A549 (cell line): ENCODE measurements at regions not wholly inside any gene's neighbourhood (a gene's known extent, or its start where the extent isn't known, plus 50 kb on each side); places are given as distances from the start of the nearest gene placed in this dataset.

Experiments
- ATAC-seq, 2 experiments: fragments of 200-7000 bp in 1 of 2; fragments of >200 bp in 1 of 2; cut with Nextera tagmentation in 1 of 2; cut with Tn5 transposase in 1 of 2; 3 replicates each; pipeline versions ENCODE4 v1.8.0 to v1.9.1; 2018 to 2020; ENCODE audit warnings: mild to moderate bottlenecking in 1 of 2, moderate library complexity in 1 of 2
- CTCF ChIA-PET: fragments of 300-600 bp; sonication (Branson Sonifier 250); formaldehyde crosslinking; extraction: SDS; loops from one replicate; lab custom pipeline; 2021; ENCODE audit warnings: antibody characterized with exemption, inconsistent platforms; lab: Yijun Ruan, JAX
- POLR2A ChIA-PET: fragments of 350-600 bp; formaldehyde crosslinking; extraction: SDS; loops from one replicate; lab custom pipeline; 2021; ENCODE audit warnings: antibody characterized with exemption, inconsistent platforms; lab: Yijun Ruan, JAX
- DNase-seq, 2 experiments: peaks; one replicate each; pipeline versions ENCODE4 v3.0.0 to v3.0.0-alpha.2; 2011 to 2016; ENCODE audit warnings: low read depth in 1 of 2, low spot score in 1 of 2
- FAIRE-seq: peaks from 2 replicates; lab custom pipeline; 2011; peaks lifted over from hg19 to GRCh38; lab: Jason Lieb, UNC
- H3K27ac ChIP-seq, 2 experiments: fragments of >200 bp; sonication (Bioruptor Twin); formaldehyde crosslinking; 3 replicates each; pipeline ENCODE4 v1.5.1; 2016 to 2017
- H3K4me1 ChIP-seq: fragments of >200 bp; sonication (Bioruptor Twin); formaldehyde crosslinking; 3 replicates; pipeline ENCODE4 v1.6.1; 2016
- H3K4me2 ChIP-seq: fragments of >200 bp; sonication (Bioruptor Twin); formaldehyde crosslinking; 3 replicates; pipeline ENCODE4 v1.6.1; 2016
- H3K4me3 ChIP-seq: fragments of >200 bp; sonication (Bioruptor Twin); formaldehyde crosslinking; 3 replicates; pipeline ENCODE4 v1.5.1; 2016
- H3K9me3 ChIP-seq: fragments of >200 bp; sonication (Bioruptor Twin); formaldehyde crosslinking; 3 replicates; pipeline ENCODE4 v1.6.1; 2016
- ATOH8 ChIP-seq: fragments of 250-450 bp; sonication (Bioruptor Pico); IDR thresholded peaks from 2 replicates; pipeline ENCODE4 v1.5.0; 2020; ENCODE audit warnings: low read depth, mild to moderate bottlenecking, moderate library complexity
- CBX2 ChIP-seq: fragments of 200-600 bp; sonication (generic); IDR thresholded peaks from 2 replicates; pipeline ENCODE4 v1.6.1; 2016; ENCODE audit warnings: low read depth, mild to moderate bottlenecking, borderline replicate concordance
- CEBPB ChIP-seq, 2 experiments: fragments of >200 bp in 1 of 2; sonication (Bioruptor Twin) in 1 of 2; formaldehyde crosslinking in 1 of 2; IDR thresholded peaks; 2 replicates each; pipeline ENCODE4 v1.6.1; 2012 to 2016
- CTCF ChIP-seq: fragments of >200 bp; sonication (Bioruptor Twin); formaldehyde crosslinking; IDR thresholded peaks from 3 replicates; pipeline ENCODE4 v1.5.1; 2016
- EHF ChIP-seq: fragments of 250-450 bp; sonication (Bioruptor Pico); IDR thresholded peaks from 2 replicates; pipeline ENCODE4 v1.5.0; 2020; ENCODE audit warnings: mild to moderate bottlenecking
- ELK1 ChIP-seq: fragments of 150-350 bp; IDR thresholded peaks from 2 replicates; pipeline ENCODE4 v1.6.1; 2014; ENCODE audit warnings: low read depth, mild to moderate bottlenecking, low read length
- HMGXB4 ChIP-seq: fragments of 250-450 bp; sonication (Bioruptor Pico); IDR thresholded peaks from 2 replicates; pipeline ENCODE4 v1.5.0; 2021; ENCODE audit warnings: mild to moderate bottlenecking, moderate library complexity, borderline replicate concordance
- HOXB13 ChIP-seq: fragments of 250-450 bp; sonication (Bioruptor Pico); IDR thresholded peaks from 2 replicates; pipeline ENCODE4 v1.5.0; 2020; ENCODE audit warnings: low read depth, mild to moderate bottlenecking, moderate library complexity
- JUNB ChIP-seq: fragments of >200 bp; sonication (Bioruptor Twin); formaldehyde crosslinking; IDR thresholded peaks from 2 replicates; pipeline ENCODE4 v1.6.1; 2016
- KDM1A ChIP-seq: fragments of 200-600 bp; sonication (generic); IDR thresholded peaks from 2 replicates; pipeline ENCODE4 v1.6.1; 2016; ENCODE audit warnings: low read depth, mild to moderate bottlenecking
- MAFK ChIP-seq: fragments of 450-650 bp; IDR thresholded peaks from 2 replicates; pipeline ENCODE4 v1.6.1; 2014; ENCODE audit not compliant: partially characterized antibody
- MAZ ChIP-seq: fragments of 150-350 bp; IDR thresholded peaks from 2 replicates; pipeline ENCODE4 v1.6.1; 2014; ENCODE audit warnings: antibody characterized with exemption, low read depth, low read length, borderline replicate concordance
- PHF8 ChIP-seq: fragments of 200-600 bp; sonication (generic); IDR thresholded peaks from 2 replicates; pipeline ENCODE4 v1.6.1; 2016; ENCODE audit warnings: low read depth, mild to moderate bottlenecking, antibody characterized with exemption, moderate library complexity, borderline replicate concordance
- POLR2A ChIP-seq: IDR thresholded peaks from 2 replicates; pipeline ENCODE4 v1.6.1; 2012; ENCODE audit warnings: mild to moderate bottlenecking, low read length
- POLR2AphosphoS2 ChIP-seq: conservative IDR thresholded peaks from 2 replicates; pipeline ENCODE4 v1.6.1; 2012; ENCODE audit warnings: low read length, improper control_type of control experiment, inconsistent platforms
- RAD21 ChIP-seq, 2 experiments: fragments of >200 bp in 1 of 2; sonication (Bioruptor Twin) in 1 of 2; formaldehyde crosslinking in 1 of 2; IDR thresholded peaks in 1 of 2; conservative IDR thresholded peaks in 1 of 2; 2 replicates in 1 of 2; 3 replicates in 1 of 2; pipeline ENCODE4 v1.6.1; 2012 to 2018; ENCODE audit warnings: inconsistent platforms in 1 of 2
- RARB ChIP-seq: fragments of 250-450 bp; sonication (Bioruptor Pico); IDR thresholded peaks from 2 replicates; pipeline ENCODE4 v1.8.0; 2021; ENCODE audit warnings: mild to moderate bottlenecking, moderate library complexity
- RCOR1 ChIP-seq: fragments of 150-350 bp; IDR thresholded peaks from 2 replicates; pipeline ENCODE4 v1.6.1; 2014; ENCODE audit warnings: antibody characterized with exemption, low read length, low read depth
- REST ChIP-seq: fragments of 200-600 bp; sonication (generic); IDR thresholded peaks from 2 replicates; pipeline ENCODE4 v1.6.1; 2016; ENCODE audit warnings: antibody characterized with exemption, mild to moderate bottlenecking, moderate library complexity
- SMC3 ChIP-seq: fragments of >200 bp; sonication (Bioruptor Twin); formaldehyde crosslinking; IDR thresholded peaks from 3 replicates; pipeline ENCODE4 v1.6.1; 2018; ENCODE audit warnings: inconsistent platforms
- TFCP2L1 ChIP-seq: fragments of 250-450 bp; sonication (Bioruptor Pico); IDR thresholded peaks from 2 replicates; pipeline ENCODE4 v1.5.0; 2021; ENCODE audit warnings: mild to moderate bottlenecking
- USF2 ChIP-seq: fragments of 450-650 bp; IDR thresholded peaks from 2 replicates; pipeline ENCODE4 v1.6.1; 2014; ENCODE audit warnings: antibody characterized with exemption
- ZNF302 ChIP-seq: fragments of 250-450 bp; sonication (Bioruptor Pico); IDR thresholded peaks from 2 replicates; pipeline ENCODE4 v1.9.0; 2021; ENCODE audit warnings: inconsistent platforms, mild to moderate bottlenecking, moderate library complexity
- ZSCAN20 ChIP-seq: fragments of 250-450 bp; sonication (Bioruptor Pico); IDR thresholded peaks from 2 replicates; pipeline ENCODE4 v1.8.0; 2022; ENCODE audit warnings: mild to moderate bottlenecking, moderate library complexity
- WGBS: methylation state at CpG from one replicate; pipeline ENCODE4 v1.1.6; 2017; ENCODE audit errors: missing lambda C conversion rate; 5-methylcytosine and 5-hydroxymethylcytosine counted together

GRCh38 chr13:54597540-54598088, 1569.0 kb downstream of the OLFM4 start:
- Histone ChIP-seq H3K27ac (no peak overlapping the region), H3K4me1 (no peaks in the 10 kb centered on the region), H3K4me3 (no peak overlapping the region), H3K9me3 (no peaks in the 10 kb centered on the region), H3K4me2 (no peak overlapping the region)
- TF ChIP-seq ELK1 (no peak), USF2 (no peak), CEBPB (IDR thresholded peaks at IDR 0.05) (no peak), PHF8 (no peak), ZSCAN20 (no peak), CTCF (no peak), ZNF302 (CRISPR knock-in tag) (no peak), MAZ (no peak), RCOR1 (no peak), EHF (CRISPR knock-in tag) (no peak), RARB (no peak), MAFK (no peak)
- ATAC-seq = no peak
- no peak for FAIRE-seq
- CTCF ChIA-PET = no interaction called here
- POLR2A ChIA-PET = no interaction called here
- WGBS = 7% methylated on average over 4 of the region's 4 CpGs
- no peak for DNase-seq

GRCh38 chr13:54599413-54599812, 1570.8 kb downstream of the OLFM4 start:
- ATAC-seq (no peak), FAIRE-seq (no peak)
- ChIA-PET POLR2A (no interaction called here), CTCF (no interaction called here)
- Histone ChIP-seq H3K4me2 (no peak overlapping the region), H3K27ac (no peak overlapping the region), H3K9me3 (no peaks in the 10 kb centered on the region)
- WGBS = 0% methylated on average over 1 of the region's 1 CpG
- TF ChIP-seq JUNB = no peak
- no peak for TF ChIP-seq POLR2A
- no peak for TF ChIP-seq TFCP2L1
- no peak for TF ChIP-seq HMGXB4 (CRISPR knock-in tag)
- no peak for TF ChIP-seq ATOH8 (CRISPR knock-in tag)
- TF ChIP-seq RCOR1 = no peak
- TF ChIP-seq CEBPB (IDR thresholded peaks at IDR 0.05) = no peak
- no peak for TF ChIP-seq SMC3
- TF ChIP-seq POLR2AphosphoS2 = no peak
- no peak for TF ChIP-seq KDM1A
- no peak for TF ChIP-seq RAD21 (conservative IDR thresholded peaks at IDR 0.05 in 1 of 2, IDR thresholded peaks at IDR 0.05 in 1 of 2)
- TF ChIP-seq HOXB13 (CRISPR knock-in tag) = no peak
- no peak for TF ChIP-seq REST
- TF ChIP-seq CBX2 = no peak
- TF ChIP-seq, all 56 proteins: peak for 0
- no peak for DNase-seq
- no peak overlapping the region for H3K4me3 ChIP-seq
- no peaks in the 10 kb centered on the region for H3K4me1 ChIP-seq
